KMS-11 (cell line): ENCODE measurements at regions not wholly inside any gene's neighbourhood (a gene's known extent, or its start where the extent isn't known, plus 50 kb on each side); places are given as distances from the start of the nearest gene placed in this dataset.

ENCODE experiments used
- H2AFZ ChIP-seq: fragments of 200-600 bp; sonication (generic); 2 replicates; pipeline ENCODE4 v1.6.1; 2016; ENCODE audit warnings: antibody characterized with exemption, mixed run types, low read depth
- H3K27ac ChIP-seq: fragments of 200-600 bp; sonication (generic); 2 replicates; pipeline ENCODE4 v1.6.1; 2016; ENCODE audit warnings: mild to moderate bottlenecking, mixed run types
- H3K27me3 ChIP-seq: fragments of 200-600 bp; sonication (generic); 2 replicates; pipeline ENCODE4 v1.6.1; 2017; ENCODE audit warnings: mild to moderate bottlenecking, low read depth, mixed run types, moderate library complexity; ENCODE audit not compliant: insufficient read depth
- H3K36me3 ChIP-seq: fragments of 200-600 bp; sonication (generic); 2 replicates; pipeline ENCODE4 v1.6.1; 2017; ENCODE audit warnings: mild to moderate bottlenecking, mixed run types; ENCODE audit not compliant: insufficient read depth
- H3K4me1 ChIP-seq: fragments of 200-600 bp; sonication (generic); 2 replicates; pipeline ENCODE4 v1.6.1; 2016; ENCODE audit warnings: mild to moderate bottlenecking, low read depth, mixed run types; ENCODE audit not compliant: poor library complexity, severe bottlenecking
- H3K4me2 ChIP-seq: fragments of 200-600 bp; sonication (generic); 2 replicates; pipeline ENCODE4 v1.7.0; 2016; ENCODE audit warnings: mild to moderate bottlenecking, mixed run types
- H3K4me3 ChIP-seq: fragments of 200-600 bp; sonication (generic); IDR thresholded peaks from 2 replicates; pipeline ENCODE4 v1.6.1; 2017; ENCODE audit warnings: low read depth, low read length, mixed read lengths; ENCODE audit not compliant: insufficient read depth
- H3K79me2 ChIP-seq: fragments of 200-600 bp; sonication (generic); 2 replicates; pipeline ENCODE4 v1.6.1; 2016; ENCODE audit warnings: low read depth, mixed run types; ENCODE audit not compliant: insufficient read depth
- H3K9ac ChIP-seq: fragments of 200-600 bp; sonication (generic); 2 replicates; pipeline ENCODE4 v1.6.1; 2016; ENCODE audit warnings: mild to moderate bottlenecking, mixed run types
- H4K20me1 ChIP-seq: fragments of 200-600 bp; sonication (generic); 2 replicates; pipeline ENCODE4 v1.6.1; 2016; ENCODE audit warnings: mild to moderate bottlenecking, mixed run types; ENCODE audit not compliant: insufficient read depth
- TF ChIP-seq, protein P1 (sequence below): fragments of 200-600 bp; sonication (generic); conservative IDR thresholded peaks from 2 replicates; pipeline ENCODE4 v1.6.1; 2017; ENCODE audit warnings: low read depth, mild to moderate bottlenecking, antibody characterized with exemption, low read length, moderate library complexity, mixed read lengths

- Histone ChIP-seq H3K79me2 (no peaks in the 10 kb centered on the region), H3K4me1 (no peaks in the 10 kb centered on the region), H3K4me3 (no peak overlapping the region), H3K9ac (no peak overlapping the region), H2AFZ (no peak overlapping the region), H4K20me1 (no peaks in the 10 kb centered on the region), H3K27me3 (no peaks in the 10 kb centered on the region), H3K36me3 (no peaks in the 10 kb centered on the region), H3K4me2 (no peak overlapping the region), H3K27ac (no peak overlapping the region)
- TF ChIP-seq, protein P1, sequence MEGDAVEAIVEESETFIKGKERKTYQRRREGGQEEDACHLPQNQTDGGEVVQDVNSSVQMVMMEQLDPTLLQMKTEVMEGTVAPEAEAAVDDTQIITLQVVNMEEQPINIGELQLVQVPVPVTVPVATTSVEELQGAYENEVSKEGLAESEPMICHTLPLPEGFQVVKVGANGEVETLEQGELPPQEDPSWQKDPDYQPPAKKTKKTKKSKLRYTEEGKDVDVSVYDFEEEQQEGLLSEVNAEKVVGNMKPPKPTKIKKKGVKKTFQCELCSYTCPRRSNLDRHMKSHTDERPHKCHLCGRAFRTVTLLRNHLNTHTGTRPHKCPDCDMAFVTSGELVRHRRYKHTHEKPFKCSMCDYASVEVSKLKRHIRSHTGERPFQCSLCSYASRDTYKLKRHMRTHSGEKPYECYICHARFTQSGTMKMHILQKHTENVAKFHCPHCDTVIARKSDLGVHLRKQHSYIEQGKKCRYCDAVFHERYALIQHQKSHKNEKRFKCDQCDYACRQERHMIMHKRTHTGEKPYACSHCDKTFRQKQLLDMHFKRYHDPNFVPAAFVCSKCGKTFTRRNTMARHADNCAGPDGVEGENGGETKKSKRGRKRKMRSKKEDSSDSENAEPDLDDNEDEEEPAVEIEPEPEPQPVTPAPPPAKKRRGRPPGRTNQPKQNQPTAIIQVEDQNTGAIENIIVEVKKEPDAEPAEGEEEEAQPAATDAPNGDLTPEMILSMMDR, result no peak
Measured at GRCh38 chr14:59036134-59036533, 152.3 kb upstream of the DAAM1 start.

DNA sequence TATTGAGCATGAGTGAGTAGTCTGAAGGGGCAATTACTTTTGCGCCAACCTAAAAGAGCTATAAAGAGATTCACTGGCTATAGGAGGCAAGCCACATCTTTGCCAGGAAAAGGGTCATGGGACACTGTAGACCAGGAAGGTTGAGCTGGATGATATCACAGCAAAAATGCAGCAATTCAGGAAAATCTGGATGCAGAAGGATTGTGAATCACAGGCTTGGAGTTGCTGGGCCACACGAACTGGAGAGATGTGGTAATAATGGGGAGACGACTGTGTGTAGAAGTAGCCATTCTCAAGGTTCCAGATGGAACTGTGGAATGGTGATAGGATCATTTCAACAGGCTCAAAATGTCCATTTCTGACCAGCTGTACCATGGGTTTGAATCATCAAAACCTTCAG lies 151.4 kb upstream of the DAAM1 start:
- Histone ChIP-seq H3K36me3 (no peaks in the 10 kb centered on the region), H3K4me3 (no peak overlapping the region), H2AFZ (no peak overlapping the region), H3K9ac (no peak overlapping the region), H3K27me3 (no peaks in the 10 kb centered on the region), H3K4me2 (no peak overlapping the region), H3K4me1 (no peaks in the 10 kb centered on the region), H4K20me1 (no peaks in the 10 kb centered on the region), H3K79me2 (no peaks in the 10 kb centered on the region), H3K27ac (no peak overlapping the region)
- TF ChIP-seq, protein P1, result no peak

GRCh38 chr14:59037620-59038019 lies 150.8 kb upstream of the DAAM1 start:
- H3K79me2 ChIP-seq, result no peaks in the 10 kb centered on the region
- no peak overlapping the region for H3K27ac ChIP-seq
- H3K4me2 ChIP-seq, result no peak overlapping the region
- TF ChIP-seq, protein P1, result no peak
- no peaks in the 10 kb centered on the region for H3K4me1 ChIP-seq
- H3K36me3 ChIP-seq, result no peaks in the 10 kb centered on the region
- H3K27me3 ChIP-seq, result no peaks in the 10 kb centered on the region
- no peak overlapping the region for H2AFZ ChIP-seq
- H4K20me1 ChIP-seq, result no peaks in the 10 kb centered on the region
- no peak overlapping the region for H3K9ac ChIP-seq
- no peak overlapping the region for H3K4me3 ChIP-seq

DNA sequence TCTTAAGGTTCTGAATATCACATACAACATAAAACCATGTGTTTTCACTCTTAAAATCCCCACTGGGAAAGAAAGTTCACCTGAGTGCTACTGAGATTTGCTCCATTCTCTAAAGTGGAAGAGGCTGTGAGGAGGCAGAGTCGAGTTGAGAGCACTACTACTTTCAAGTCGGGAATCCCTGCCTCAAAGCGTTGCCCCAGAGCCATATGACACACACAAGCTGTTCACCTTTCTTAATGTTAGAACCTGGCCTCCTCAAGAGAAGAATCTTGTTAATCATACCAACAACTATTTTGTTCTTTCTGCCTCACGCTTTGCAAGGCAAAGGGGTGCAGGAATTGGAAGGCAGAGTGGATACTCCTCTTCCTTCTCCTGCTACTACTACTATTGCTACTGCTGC lies 149.7 kb upstream of the DAAM1 start:
- H4K20me1 ChIP-seq, result no peaks in the 10 kb centered on the region
- H3K36me3 ChIP-seq, result no peaks in the 10 kb centered on the region
- no peak overlapping the region for H2AFZ ChIP-seq
- no peak overlapping the region for H3K4me2 ChIP-seq
- H3K9ac ChIP-seq, result no peak overlapping the region
- no peaks in the 10 kb centered on the region for H3K4me1 ChIP-seq
- TF ChIP-seq, protein P1, result no peak
- no peaks in the 10 kb centered on the region for H3K79me2 ChIP-seq
- H3K27ac ChIP-seq, result no peak overlapping the region
- H3K27me3 ChIP-seq, result no peaks in the 10 kb centered on the region
- H3K4me3 ChIP-seq, result no peak overlapping the region
